Stimulated activated CD4-positive, alpha-beta T cell treated with anti-CD3 and anti-CD28 coated beads, Interleukin-4, amount 100 ng/mL, for 4 hours (primary cell): ENCODE measurements at regions not wholly inside any gene's neighbourhood (a gene's known extent, or its start where the extent isn't known, plus 50 kb on each side); places are given as distances from the start of the nearest gene placed in this dataset.
"Not testable (repeated sequence)": the region's sequence is repeated elsewhere in the genome, so short reads cannot be mapped to it uniquely, and the experiment has no call there.

Source experiments
- DNase-seq, 2 experiments: peaks; one replicate each; pipeline ENCODE4 v3.0.0-alpha.2; 2020

GRCh38 chr5:90050103-90050502 lies 359.5 kb downstream of the CETN3 start:
- no peak for DNase-seq

- no peak for DNase-seq
These were observed 362.4 kb downstream of the CETN3 start for GRCh38 chr5:90047113-90047512.

- DNase-seq = not testable (repeated sequence)
These were observed 369.5 kb downstream of the CETN3 start for GRCh38 chr5:90040082-90040481.

GRCh38 chr5:90037646-90038045 lies 371.9 kb downstream of the CETN3 start:
- no peak for DNase-seq

GRCh38 chr5:90022711-90023053 lies 386.9 kb downstream of the CETN3 start:
- no peak for DNase-seq

- DNase-seq = no peak
These were observed 387.4 kb downstream of the CETN3 start for GRCh38 chr5:90022002-90022710.

GRCh38 chr5:90020575-90021538 lies 388.7 kb downstream of the CETN3 start:
- no peak for DNase-seq

GRCh38 chr5:90017239-90017638 lies 392.3 kb downstream of the CETN3 start:
- no peak for DNase-seq

- DNase-seq = no peak
These were observed 394.0 kb downstream of the CETN3 start for GRCh38 chr5:90015584-90016018.

- no peak for DNase-seq
These were observed 395.1 kb downstream of the CETN3 start for GRCh38 chr5:90014420-90014819.

- DNase-seq = no peak
These were observed 409.2 kb downstream of the CETN3 start for GRCh38 chr5:90000351-90000750.

- no peak for DNase-seq
These were observed 410.8 kb downstream of the CETN3 start for GRCh38 chr5:89998519-89999305.

GRCh38 chr5:89996890-89997289 lies 412.7 kb downstream of the CETN3 start:
- no peak for DNase-seq

- no peak for DNase-seq
These were observed 413.2 kb downstream of the CETN3 start for GRCh38 chr5:89996335-89996734.

- no peak for DNase-seq
These were observed 415.3 kb downstream of the CETN3 start for GRCh38 chr5:89994266-89994665.

GRCh38 chr5:89992201-89992600 lies 417.4 kb downstream of the CETN3 start:
- DNase-seq = no peak

- no peak for DNase-seq
These were observed 418.0 kb downstream of the CETN3 start for GRCh38 chr5:89991592-89991991.

- DNase-seq = no peak
These were observed 419.8 kb downstream of the CETN3 start for GRCh38 chr5:89989776-89990175.

- DNase-seq = no peak
These were observed 420.4 kb downstream of the CETN3 start for GRCh38 chr5:89988998-89989655.

- no peak for DNase-seq
These were observed 421.3 kb downstream of the CETN3 start for GRCh38 chr5:89988129-89988810.

GRCh38 chr5:89983216-89983615 lies 426.3 kb downstream of the CETN3 start:
- no peak for DNase-seq
